ENCODE measurements at regions not wholly inside any gene's neighbourhood (a gene's known extent, or its start where the extent isn't known, plus 50 kb on each side); places are given as distances from the start of the nearest gene placed in this dataset.

DNA sequence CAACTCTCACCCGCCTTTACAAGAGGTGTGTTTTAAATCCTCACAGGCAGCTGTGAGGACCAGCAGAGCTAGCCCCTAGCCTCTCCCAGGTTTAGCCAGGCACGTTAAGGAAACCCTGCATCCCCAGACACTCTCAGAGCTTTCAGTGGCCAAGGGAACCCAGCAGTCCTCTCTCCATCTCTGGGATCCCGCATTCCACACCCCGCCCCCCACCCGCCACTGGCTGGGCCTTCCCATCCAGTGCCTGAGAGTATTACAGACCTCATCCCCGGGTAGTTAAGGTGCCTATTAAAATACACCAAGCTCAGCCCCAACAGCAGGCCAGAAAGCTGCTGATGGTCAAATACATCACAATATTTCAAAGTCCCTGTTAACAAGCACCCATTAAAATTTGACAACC is 256.2 kb downstream of the BCOR start:
- H3K27ac ChIP-seq (ENCODE audit: low read depth, low read length) = no peak overlapping the region
- H3K9ac ChIP-seq (ENCODE audit: low read depth, low read length) = no peak overlapping the region
- H3K36me3 ChIP-seq (ENCODE audit: control insufficient read depth, insufficient read depth, low read length) = no peaks in the 10 kb centered on the region
- H3K27me3 ChIP-seq (ENCODE audit: control insufficient read depth, insufficient read depth, low read length) = no peaks in the 10 kb centered on the region
- H3K4me1 ChIP-seq (ENCODE audit: control insufficient read depth, insufficient read depth, low read length) = peaks cover 19% of the 10 kb centered on the region
- H3K9me3 ChIP-seq (ENCODE audit: control insufficient read depth, insufficient read depth, low read length) = 0 out of 2 replicates have a peak, but pooled peaks cover 2% of the 10 kb centered on the region
- H3K4me3 ChIP-seq (ENCODE audit: low read depth, low read length) = no peak overlapping the region

DNA sequence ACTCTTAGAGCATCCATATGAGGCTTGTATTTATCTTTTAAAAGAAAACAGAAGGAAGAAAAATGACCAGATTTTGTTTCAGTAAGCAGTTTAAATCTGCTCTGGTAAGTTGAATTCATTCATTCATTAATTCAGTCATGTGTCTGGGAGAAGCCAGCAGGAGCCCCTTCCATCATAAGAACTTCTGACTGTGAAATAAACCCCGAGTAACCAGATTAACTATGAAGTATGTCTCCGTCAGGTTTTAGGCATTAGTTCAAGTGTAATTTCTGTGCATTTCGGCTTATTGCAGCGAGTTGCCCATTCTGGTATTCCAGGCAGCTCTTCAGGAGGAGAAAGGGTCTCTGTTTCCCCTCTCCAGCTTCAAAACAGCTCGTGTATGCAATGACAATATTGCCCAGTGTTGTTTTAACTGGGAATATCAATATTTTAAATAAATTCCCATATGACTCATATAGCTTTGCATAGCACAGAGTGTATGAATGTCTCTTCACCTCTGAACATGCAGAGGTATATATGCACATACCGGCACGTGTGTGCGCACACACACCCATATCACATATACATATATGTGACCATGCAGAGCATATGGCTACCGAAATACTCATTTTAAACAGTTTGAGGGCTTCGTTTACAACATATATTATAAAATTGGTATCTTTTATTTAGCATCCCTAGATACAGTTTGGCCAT is 255.3 kb downstream of the BCOR start:
- no peaks in the 10 kb centered on the region for H3K27me3 ChIP-seq (ENCODE audit: control insufficient read depth, insufficient read depth, low read length)

DNA sequence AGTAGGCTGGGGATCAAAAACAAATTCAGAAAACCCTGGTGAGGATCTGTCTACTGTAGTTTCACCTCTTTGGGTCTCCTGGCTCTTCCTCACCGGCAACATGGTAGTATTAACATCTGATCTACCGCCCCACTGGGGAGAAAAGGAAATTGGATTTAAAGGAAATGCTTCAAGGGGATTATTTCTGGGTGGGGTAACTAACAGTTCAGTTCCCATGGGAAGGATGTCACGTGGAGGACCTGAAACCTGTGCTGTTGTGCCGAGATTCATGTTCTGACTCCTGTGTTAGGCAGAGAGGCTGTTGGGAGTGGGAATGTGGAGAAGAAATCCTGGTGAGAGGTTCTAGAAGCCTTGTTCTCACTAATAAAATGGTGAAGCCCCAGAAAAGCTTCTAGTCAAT is 254.4 kb downstream of the BCOR start:
- Histone ChIP-seq H3K27ac (ENCODE audit: low read depth, low read length) (no peak overlapping the region), H3K9ac (ENCODE audit: low read depth, low read length) (no peak overlapping the region), H3K4me3 (ENCODE audit: low read depth, low read length) (no peak overlapping the region), H3K27me3 (ENCODE audit: control insufficient read depth, insufficient read depth, low read length) (no peaks in the 10 kb centered on the region), H3K36me3 (ENCODE audit: control insufficient read depth, insufficient read depth, low read length) (no peaks in the 10 kb centered on the region), H3K9me3 (ENCODE audit: control insufficient read depth, insufficient read depth, low read length) (no peaks in the 10 kb centered on the region), H3K4me1 (ENCODE audit: control insufficient read depth, insufficient read depth, low read length) (peaks cover 19% of the 10 kb centered on the region)

More for the DNA sequence above, 255.3 kb downstream of the BCOR start:
- no peaks in the 10 kb centered on the region for H3K9me3 ChIP-seq (ENCODE audit: control insufficient read depth, insufficient read depth, low read length)
- H3K4me3 ChIP-seq (ENCODE audit: low read depth, low read length) = no peak overlapping the region
- no peaks in the 10 kb centered on the region for H3K36me3 ChIP-seq (ENCODE audit: control insufficient read depth, insufficient read depth, low read length)
- H3K9ac ChIP-seq (ENCODE audit: low read depth, low read length) = no peak overlapping the region
- H3K27ac ChIP-seq (ENCODE audit: low read depth, low read length) = no peak overlapping the region
- H3K4me1 ChIP-seq (ENCODE audit: control insufficient read depth, insufficient read depth, low read length) = peaks cover 19% of the 10 kb centered on the region

DNA sequence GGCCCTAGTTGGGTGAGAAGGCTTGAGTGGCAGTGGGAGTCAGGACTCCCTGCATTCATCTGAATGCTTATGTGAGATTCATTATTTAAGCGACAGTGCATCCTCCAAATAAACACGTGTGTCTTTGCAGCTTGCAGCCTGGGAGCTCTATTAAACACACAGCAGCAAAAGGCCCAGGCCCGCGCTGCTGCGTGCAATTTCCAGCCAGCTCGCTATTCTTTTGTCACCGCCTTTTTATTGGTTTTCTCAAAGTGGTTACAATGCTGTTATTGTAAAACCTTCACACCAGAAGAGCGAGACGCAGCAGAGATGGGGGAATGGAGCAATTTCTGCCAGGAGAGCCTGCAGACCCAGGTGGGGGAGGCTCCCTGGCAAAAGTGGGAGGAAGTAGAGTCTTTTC is 252.5 kb downstream of the BCOR start:
- no peak overlapping the region for H3K4me3 ChIP-seq (ENCODE audit: low read depth, low read length)
- no peak overlapping the region for H3K27ac ChIP-seq (ENCODE audit: low read depth, low read length)

DNA sequence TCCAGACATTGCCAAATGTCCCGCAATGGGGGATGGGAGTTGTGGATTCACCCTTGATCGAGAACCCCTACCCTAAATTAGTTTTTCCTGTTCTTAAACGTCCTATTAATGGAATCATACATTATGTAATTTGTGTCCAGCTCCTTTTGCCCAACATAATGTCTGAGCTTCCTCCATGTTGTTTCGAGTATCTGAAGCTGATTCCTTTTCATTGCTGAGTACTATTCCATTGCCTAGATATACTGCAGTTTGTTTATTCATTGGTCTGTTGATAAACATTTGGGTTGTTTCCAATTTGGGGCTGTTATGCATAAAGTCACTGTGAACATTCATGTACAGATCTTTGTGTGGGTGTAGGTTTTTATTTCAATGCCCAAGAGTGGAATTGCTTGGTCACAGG is 251.3 kb downstream of the BCOR start:
- Histone ChIP-seq H3K36me3 (ENCODE audit: control insufficient read depth, insufficient read depth, low read length) (no peaks in the 10 kb centered on the region), H3K4me1 (ENCODE audit: control insufficient read depth, insufficient read depth, low read length) (peaks cover 28% of the 10 kb centered on the region), H3K27ac (ENCODE audit: low read depth, low read length) (no peak overlapping the region), H3K9ac (ENCODE audit: low read depth, low read length) (no peak overlapping the region), H3K4me3 (ENCODE audit: low read depth, low read length) (no peak overlapping the region), H3K9me3 (ENCODE audit: control insufficient read depth, insufficient read depth, low read length) (no peaks in the 10 kb centered on the region; the same call in 1 of the 2 replicates), H3K27me3 (ENCODE audit: control insufficient read depth, insufficient read depth, low read length) (no peaks in the 10 kb centered on the region)

More for the DNA sequence above, 252.5 kb downstream of the BCOR start:
- Histone ChIP-seq H3K9me3 (ENCODE audit: control insufficient read depth, insufficient read depth, low read length) (no peaks in the 10 kb centered on the region), H3K27me3 (ENCODE audit: control insufficient read depth, insufficient read depth, low read length) (no peaks in the 10 kb centered on the region), H3K36me3 (ENCODE audit: control insufficient read depth, insufficient read depth, low read length) (no peaks in the 10 kb centered on the region), H3K9ac (ENCODE audit: low read depth, low read length) (no peak overlapping the region), H3K4me1 (ENCODE audit: control insufficient read depth, insufficient read depth, low read length) (peaks cover 20% of the 10 kb centered on the region)

DNA sequence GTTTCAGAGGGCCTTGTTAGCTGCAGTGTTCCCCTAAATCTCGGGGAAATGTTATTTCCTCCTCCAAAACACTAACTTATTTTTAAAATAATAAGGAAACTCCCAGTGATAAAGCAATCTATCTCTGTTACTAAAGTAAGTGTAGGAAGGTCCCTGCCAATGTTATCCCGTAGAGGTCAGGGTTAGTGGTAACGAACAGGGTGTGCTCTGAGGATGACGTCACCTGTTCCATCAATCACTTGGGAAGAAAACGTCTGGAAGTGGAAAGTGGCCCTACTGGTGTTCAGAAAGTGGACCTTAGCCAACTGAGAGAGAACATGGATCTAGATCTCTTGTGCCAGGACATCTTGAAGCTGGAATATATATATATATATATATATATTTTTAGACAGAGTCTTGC is 249.5 kb downstream of the BCOR start:
- Histone ChIP-seq H3K9ac (ENCODE audit: low read depth, low read length) (no peak overlapping the region), H3K36me3 (ENCODE audit: control insufficient read depth, insufficient read depth, low read length) (no peaks in the 10 kb centered on the region), H3K4me3 (ENCODE audit: low read depth, low read length) (no peak overlapping the region), H3K27ac (ENCODE audit: low read depth, low read length) (no peak overlapping the region), H3K9me3 (ENCODE audit: control insufficient read depth, insufficient read depth, low read length) (no peaks in the 10 kb centered on the region; the same call in 1 of the 2 replicates), H3K27me3 (ENCODE audit: control insufficient read depth, insufficient read depth, low read length) (no peaks in the 10 kb centered on the region), H3K4me1 (ENCODE audit: control insufficient read depth, insufficient read depth, low read length) (peaks cover 32% of the 10 kb centered on the region)

DNA sequence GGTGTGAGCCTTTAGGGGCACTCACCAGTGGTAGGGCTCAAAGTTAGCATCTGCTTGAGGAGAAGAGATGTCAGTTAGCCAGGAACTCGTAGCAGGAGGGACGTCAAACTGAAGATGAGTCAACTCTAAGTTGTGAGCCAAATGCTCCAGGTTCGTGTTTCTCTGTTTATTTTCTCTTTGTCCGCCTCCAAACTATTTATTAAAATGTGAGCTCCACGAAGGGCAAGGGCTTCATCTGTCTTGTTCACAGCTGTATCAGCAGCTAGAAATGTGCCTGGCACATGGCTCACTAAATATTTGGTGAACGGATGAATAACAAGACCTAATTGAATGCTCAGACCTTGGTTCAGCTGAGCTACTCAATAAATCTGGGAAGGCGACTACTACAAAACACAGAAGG is 248.9 kb downstream of the BCOR start:
- Histone ChIP-seq H3K4me3 (ENCODE audit: low read depth, low read length) (no peak overlapping the region), H3K4me1 (ENCODE audit: control insufficient read depth, insufficient read depth, low read length) (peaks cover 36% of the 10 kb centered on the region), H3K36me3 (ENCODE audit: control insufficient read depth, insufficient read depth, low read length) (no peaks in the 10 kb centered on the region), H3K27me3 (ENCODE audit: control insufficient read depth, insufficient read depth, low read length) (no peaks in the 10 kb centered on the region), H3K9ac (ENCODE audit: low read depth, low read length) (no peak overlapping the region), H3K27ac (ENCODE audit: low read depth, low read length) (no peak overlapping the region), H3K9me3 (ENCODE audit: control insufficient read depth, insufficient read depth, low read length) (no peaks in the 10 kb centered on the region; the same call in 1 of the 2 replicates)

DNA sequence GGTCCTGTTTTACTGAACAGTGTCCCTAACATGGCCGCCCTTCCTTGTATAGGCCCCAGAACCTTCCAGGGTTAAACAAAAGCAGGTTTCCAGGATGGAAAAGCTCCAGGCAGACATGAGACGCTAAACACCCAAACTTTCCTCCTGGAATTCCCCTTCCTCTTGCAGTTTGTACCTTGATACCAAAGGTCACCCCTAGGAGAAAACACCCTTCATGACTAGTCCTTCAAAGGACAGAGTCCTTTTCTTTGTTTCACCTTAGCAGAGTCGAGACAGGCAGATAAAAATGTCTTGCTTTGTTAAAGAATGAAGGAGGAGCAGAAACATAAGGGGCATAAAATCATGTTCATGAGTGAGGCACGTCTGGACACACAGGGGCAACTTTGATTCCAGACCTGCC is 247.5 kb downstream of the BCOR start:
- Histone ChIP-seq H3K9ac (ENCODE audit: low read depth, low read length) (no peak overlapping the region), H3K4me1 (ENCODE audit: control insufficient read depth, insufficient read depth, low read length) (peaks cover 37% of the 10 kb centered on the region), H3K27me3 (ENCODE audit: control insufficient read depth, insufficient read depth, low read length) (no peaks in the 10 kb centered on the region), H3K9me3 (ENCODE audit: control insufficient read depth, insufficient read depth, low read length) (no peaks in the 10 kb centered on the region; the same call in 1 of the 2 replicates), H3K36me3 (ENCODE audit: control insufficient read depth, insufficient read depth, low read length) (no peaks in the 10 kb centered on the region), H3K27ac (ENCODE audit: low read depth, low read length) (peak overlapping the region; percentile 43), H3K4me3 (ENCODE audit: low read depth, low read length) (no peak overlapping the region)

DNA sequence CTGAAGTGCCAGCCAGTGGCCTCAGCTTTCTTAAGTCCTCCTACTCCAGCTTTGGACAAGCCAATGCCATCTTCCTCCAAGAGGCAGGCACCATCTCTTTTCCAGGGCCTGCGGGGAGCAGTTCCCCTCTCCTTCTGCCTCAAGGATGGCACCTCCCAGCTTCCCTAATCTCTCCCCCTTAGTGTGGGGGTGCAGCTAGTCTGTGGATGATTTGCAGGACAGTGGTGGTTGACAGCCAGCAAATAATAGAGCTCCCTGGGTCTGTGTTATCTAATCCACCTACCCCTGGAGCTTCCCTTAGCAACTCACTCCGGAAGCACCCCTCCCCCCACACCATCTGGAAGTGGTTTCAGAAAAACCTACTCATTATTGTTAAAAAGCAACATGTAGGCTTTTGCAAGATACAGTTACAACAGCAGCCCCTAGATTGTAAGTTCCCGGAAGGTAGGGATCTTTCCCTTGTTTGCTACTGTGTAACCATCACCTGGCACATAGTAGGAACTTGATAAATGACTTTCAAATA is 247.1 kb downstream of the BCOR start:
- Histone ChIP-seq H3K4me3 (ENCODE audit: low read depth, low read length) (no peak overlapping the region), H3K27me3 (ENCODE audit: control insufficient read depth, insufficient read depth, low read length) (no peaks in the 10 kb centered on the region), H3K9ac (ENCODE audit: low read depth, low read length) (no peak overlapping the region), H3K9me3 (ENCODE audit: control insufficient read depth, insufficient read depth, low read length) (no peaks in the 10 kb centered on the region; the same call in 1 of the 2 replicates), H3K4me1 (ENCODE audit: control insufficient read depth, insufficient read depth, low read length) (peaks cover 42% of the 10 kb centered on the region), H3K36me3 (ENCODE audit: control insufficient read depth, insufficient read depth, low read length) (no peaks in the 10 kb centered on the region), H3K27ac (ENCODE audit: low read depth, low read length) (peak overlapping the region; percentile 46)

DNA sequence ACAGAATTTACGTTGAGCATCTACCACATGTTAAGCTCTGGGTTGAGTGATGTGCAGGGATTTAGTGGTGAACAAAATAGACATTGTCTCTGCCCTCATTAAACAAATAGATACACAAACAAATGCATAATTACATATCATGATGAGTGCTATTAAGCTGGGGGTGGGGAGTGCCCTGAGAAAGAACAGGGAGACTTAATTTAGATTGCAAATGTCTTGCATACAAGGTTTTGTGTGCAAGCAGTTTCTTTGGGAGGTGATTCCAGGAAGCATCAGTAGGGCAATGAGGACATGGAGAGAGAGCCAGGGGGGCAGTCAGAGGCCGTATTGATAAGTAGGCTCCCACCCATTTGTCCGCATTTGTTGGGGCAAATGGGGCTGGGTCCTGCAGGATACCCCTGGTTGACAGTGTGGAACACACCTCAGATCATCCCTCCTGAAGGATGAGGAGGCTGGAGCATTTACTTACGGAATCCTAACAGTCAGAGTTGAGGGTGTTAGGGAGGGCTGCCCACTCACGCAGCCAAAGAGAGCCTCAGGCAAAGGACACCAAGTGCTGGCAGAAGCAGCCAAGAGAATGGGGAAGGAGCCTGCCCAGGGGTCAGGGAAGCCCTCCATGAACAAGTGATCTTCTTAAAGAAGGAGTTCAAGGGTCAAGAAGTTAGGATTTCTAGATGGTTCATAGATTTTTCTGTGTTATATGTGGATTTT is 245.9 kb downstream of the BCOR start:
- Histone ChIP-seq H3K9me3 (ENCODE audit: control insufficient read depth, insufficient read depth, low read length) (no peaks in the 10 kb centered on the region; the same call in 1 of the 2 replicates), H3K27ac (ENCODE audit: low read depth, low read length) (no peak overlapping the region), H3K4me3 (ENCODE audit: low read depth, low read length) (no peak overlapping the region), H3K9ac (ENCODE audit: low read depth, low read length) (no peak overlapping the region), H3K4me1 (ENCODE audit: control insufficient read depth, insufficient read depth, low read length) (peaks cover 47% of the 10 kb centered on the region), H3K36me3 (ENCODE audit: control insufficient read depth, insufficient read depth, low read length) (no peaks in the 10 kb centered on the region), H3K27me3 (ENCODE audit: control insufficient read depth, insufficient read depth, low read length) (no peaks in the 10 kb centered on the region)

DNA sequence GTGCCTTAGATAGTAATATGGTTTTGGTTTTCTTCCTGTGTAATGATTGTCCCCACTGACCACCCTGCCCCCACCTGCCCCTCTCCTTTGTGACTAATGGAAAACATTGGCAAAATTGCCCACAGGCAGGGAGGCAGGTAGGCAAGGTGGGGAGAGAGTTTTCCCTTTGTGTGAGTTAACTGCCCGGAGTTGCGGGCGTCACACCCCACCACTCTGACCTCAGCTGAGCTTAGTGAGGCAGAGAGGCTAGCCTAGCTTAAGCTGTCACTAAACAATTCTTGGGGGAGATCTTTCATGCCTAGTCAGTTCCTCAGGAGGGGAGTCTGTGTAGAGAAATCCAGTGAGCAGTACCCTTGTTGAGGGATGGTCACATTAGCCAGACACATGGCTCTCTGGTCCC is 245.3 kb downstream of the BCOR start:
- Histone ChIP-seq H3K9me3 (ENCODE audit: control insufficient read depth, insufficient read depth, low read length) (no peaks in the 10 kb centered on the region; the same call in 1 of the 2 replicates), H3K4me1 (ENCODE audit: control insufficient read depth, insufficient read depth, low read length) (peaks cover 47% of the 10 kb centered on the region), H3K27me3 (ENCODE audit: control insufficient read depth, insufficient read depth, low read length) (no peaks in the 10 kb centered on the region), H3K27ac (ENCODE audit: low read depth, low read length) (no peak overlapping the region), H3K4me3 (ENCODE audit: low read depth, low read length) (no peak overlapping the region), H3K9ac (ENCODE audit: low read depth, low read length) (no peak overlapping the region), H3K36me3 (ENCODE audit: control insufficient read depth, insufficient read depth, low read length) (no peaks in the 10 kb centered on the region)
